ENCODE measurements at regions not wholly inside any gene's neighbourhood (a gene's known extent, or its start where the extent isn't known, plus 50 kb on each side); places are given as distances from the start of the nearest gene placed in this dataset.

DNA sequence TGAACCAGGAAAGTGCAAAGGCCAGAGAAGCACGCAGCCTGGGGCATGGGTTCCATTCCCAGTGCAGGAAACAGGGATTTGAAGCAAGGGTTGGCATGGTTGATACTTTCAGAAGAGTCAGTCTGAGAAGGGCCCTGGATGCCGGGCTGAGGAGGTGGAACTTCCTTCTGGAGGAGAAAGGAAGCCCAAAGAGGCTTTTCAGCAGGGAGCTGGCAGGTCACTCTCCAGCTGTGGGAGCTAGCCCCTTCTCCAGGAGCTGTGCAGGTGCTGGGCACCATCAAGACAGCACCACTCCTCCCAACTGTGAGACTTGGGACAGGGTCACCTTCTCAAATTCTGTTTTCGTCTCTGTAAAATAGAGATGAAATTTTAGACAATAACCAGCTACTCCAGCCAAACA is 169.8 kb downstream of the ZNF248 start:
- TF ChIP-seq, protein P1, sequence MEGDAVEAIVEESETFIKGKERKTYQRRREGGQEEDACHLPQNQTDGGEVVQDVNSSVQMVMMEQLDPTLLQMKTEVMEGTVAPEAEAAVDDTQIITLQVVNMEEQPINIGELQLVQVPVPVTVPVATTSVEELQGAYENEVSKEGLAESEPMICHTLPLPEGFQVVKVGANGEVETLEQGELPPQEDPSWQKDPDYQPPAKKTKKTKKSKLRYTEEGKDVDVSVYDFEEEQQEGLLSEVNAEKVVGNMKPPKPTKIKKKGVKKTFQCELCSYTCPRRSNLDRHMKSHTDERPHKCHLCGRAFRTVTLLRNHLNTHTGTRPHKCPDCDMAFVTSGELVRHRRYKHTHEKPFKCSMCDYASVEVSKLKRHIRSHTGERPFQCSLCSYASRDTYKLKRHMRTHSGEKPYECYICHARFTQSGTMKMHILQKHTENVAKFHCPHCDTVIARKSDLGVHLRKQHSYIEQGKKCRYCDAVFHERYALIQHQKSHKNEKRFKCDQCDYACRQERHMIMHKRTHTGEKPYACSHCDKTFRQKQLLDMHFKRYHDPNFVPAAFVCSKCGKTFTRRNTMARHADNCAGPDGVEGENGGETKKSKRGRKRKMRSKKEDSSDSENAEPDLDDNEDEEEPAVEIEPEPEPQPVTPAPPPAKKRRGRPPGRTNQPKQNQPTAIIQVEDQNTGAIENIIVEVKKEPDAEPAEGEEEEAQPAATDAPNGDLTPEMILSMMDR (IDR thresholded peaks at IDR 0.05): no peak
- TF ChIP-seq POLR2A (IDR thresholded peaks at IDR 0.05): no peak
- no peak for TF ChIP-seq POLR2AphosphoS5 (IDR thresholded peaks at IDR 0.05)
